ES-I3 (cell line): ENCODE measurements at regions not wholly inside any gene's neighbourhood (a gene's known extent, or its start where the extent isn't known, plus 50 kb on each side); places are given as distances from the start of the nearest gene placed in this dataset.

Source experiments
- H3K36me3 ChIP-seq: 2 replicates; pipeline ENCODE4 v1.6.1; 2013; ENCODE audit warnings: mild to moderate bottlenecking, low read length, control low read depth, moderate library complexity; ENCODE audit not compliant: insufficient read depth
- H3K4me1 ChIP-seq: 2 replicates; pipeline ENCODE4 v1.6.1; 2013; ENCODE audit warnings: mild to moderate bottlenecking, control low read depth, low read length; ENCODE audit not compliant: insufficient read depth
- H3K9ac ChIP-seq: 2 replicates; pipeline ENCODE4 v1.6.1; 2013; ENCODE audit warnings: low read depth, mild to moderate bottlenecking, low read length, moderate library complexity
- H3K9me3 ChIP-seq: 2 replicates; pipeline ENCODE4 v1.6.1; 2013; ENCODE audit warnings: mild to moderate bottlenecking, low read length, moderate library complexity; ENCODE audit not compliant: control insufficient read depth, insufficient read depth

DNA sequence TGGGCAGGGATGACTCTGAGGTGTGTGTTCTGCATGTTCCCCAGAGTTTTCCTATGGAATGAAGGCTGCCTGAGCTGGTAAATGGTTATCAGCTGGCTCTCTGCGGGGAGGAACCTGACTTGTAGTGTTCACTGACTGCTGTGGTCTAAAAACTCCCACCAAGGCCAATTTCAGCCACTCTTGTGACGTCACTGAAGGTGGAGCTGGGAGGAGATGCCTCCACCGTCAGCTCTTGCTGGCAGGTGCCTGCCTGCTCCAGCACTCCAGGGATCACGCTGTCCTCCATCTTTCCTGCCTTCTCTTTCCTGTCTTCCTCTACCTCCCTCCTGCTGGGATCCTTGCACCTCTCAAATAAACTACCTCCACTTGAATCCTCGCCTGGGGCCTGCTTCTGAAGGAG lies 209.5 kb upstream of the HS6ST1 start:
- Histone ChIP-seq H3K9ac (no peak overlapping the region), H3K36me3 (no peaks in the 10 kb centered on the region), H3K9me3 (peaks cover 4% of the 10 kb centered on the region; the same call in 1 of the 2 replicates), H3K4me1 (no peaks in the 10 kb centered on the region; the same call in 1 of the 2 replicates)

DNA sequence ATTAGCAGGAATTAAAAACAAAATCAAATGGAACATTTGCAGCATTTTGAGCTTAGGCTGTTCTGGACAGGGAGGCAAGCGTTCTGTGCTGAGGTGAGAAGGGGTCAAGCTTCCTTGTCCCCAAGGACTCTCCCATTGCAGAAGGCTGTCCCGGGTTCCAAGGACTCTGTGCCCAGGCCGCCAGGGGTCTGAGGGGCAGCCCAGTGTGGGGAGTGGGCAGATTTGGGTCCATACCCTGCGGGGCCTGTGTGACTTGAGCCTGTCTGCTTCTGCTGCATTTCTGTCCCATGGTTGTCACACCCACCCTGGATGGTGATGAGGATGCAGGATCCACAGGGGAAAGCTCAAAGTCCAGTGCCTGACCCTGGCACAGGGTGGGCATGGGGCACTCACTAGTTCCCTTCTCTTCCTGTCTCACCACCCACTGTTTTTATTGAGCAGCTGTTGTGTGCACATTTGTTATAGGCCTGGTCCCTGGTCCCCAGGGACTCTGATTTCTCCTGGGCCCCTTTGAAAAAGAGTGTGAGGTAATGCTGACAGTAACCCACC lies 211.4 kb upstream of the HS6ST1 start:
- H3K4me1 ChIP-seq, result no peaks in the 10 kb centered on the region; the same call in 1 of the 2 replicates
- no peak overlapping the region for H3K9ac ChIP-seq
- H3K36me3 ChIP-seq, result no peaks in the 10 kb centered on the region
- no peaks in the 10 kb centered on the region for H3K9me3 ChIP-seq

- H3K36me3 ChIP-seq, result no peaks in the 10 kb centered on the region
- H3K9ac ChIP-seq, result no peak overlapping the region
- H3K9me3 ChIP-seq, result no peaks in the 10 kb centered on the region
- peaks cover 7% of the 10 kb centered on the region for H3K4me1 ChIP-seq
These were observed 213.2 kb upstream of the HS6ST1 start for GRCh38 chr2:128531856-128532255.

- peaks cover 18% of the 10 kb centered on the region for H3K4me1 ChIP-seq
- no peak overlapping the region for H3K9ac ChIP-seq
- H3K36me3 ChIP-seq, result no peaks in the 10 kb centered on the region
- H3K9me3 ChIP-seq, result no peaks in the 10 kb centered on the region
These were observed 214.4 kb upstream of the HS6ST1 start for GRCh38 chr2:128533101-128533500.

DNA sequence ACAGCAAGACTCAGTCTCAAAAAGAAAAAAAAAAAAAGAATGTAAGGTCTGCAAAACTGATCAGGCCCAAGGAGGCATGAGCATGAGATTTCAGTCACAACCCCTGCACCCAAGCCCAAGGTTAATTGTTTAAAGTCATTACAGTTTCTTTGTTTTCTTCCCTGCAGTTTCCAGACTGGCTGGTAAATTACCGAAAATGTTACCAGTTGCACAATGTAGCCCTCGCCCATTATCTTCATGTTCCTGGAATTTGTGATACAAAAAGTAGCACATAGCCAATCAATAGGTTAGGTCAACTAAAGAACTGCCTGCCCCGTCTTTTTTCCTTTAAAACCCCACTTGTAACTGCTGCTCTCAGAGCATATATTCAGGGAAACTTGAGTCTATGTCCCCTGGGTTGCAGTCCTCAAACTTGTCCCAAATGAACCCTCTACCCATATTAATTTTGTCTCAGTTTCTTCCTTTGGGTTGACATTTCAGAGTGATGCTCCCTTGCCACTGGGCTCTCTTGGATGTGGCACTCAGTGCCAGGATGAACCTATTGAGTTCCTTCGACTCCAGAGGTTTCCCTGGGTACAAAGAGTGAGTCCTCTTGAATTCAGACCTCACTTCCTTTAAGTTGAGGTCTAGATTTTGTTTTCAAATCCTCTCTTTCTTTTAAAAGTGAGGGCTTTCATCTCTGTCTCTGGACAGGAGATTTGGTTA lies 216.2 kb upstream of the HS6ST1 start:
- Histone ChIP-seq H3K4me1 (peaks cover 19% of the 10 kb centered on the region), H3K9me3 (no peaks in the 10 kb centered on the region), H3K9ac (no peak overlapping the region), H3K36me3 (no peaks in the 10 kb centered on the region)

- Histone ChIP-seq H3K36me3 (no peaks in the 10 kb centered on the region), H3K4me1 (peaks cover 19% of the 10 kb centered on the region), H3K9me3 (no peaks in the 10 kb centered on the region), H3K9ac (no peak overlapping the region)
These were observed 217.3 kb upstream of the HS6ST1 start for GRCh38 chr2:128535953-128536352.

- no peak overlapping the region for H3K9ac ChIP-seq
- H3K36me3 ChIP-seq, result no peaks in the 10 kb centered on the region
- H3K4me1 ChIP-seq, result peaks cover 19% of the 10 kb centered on the region
These were observed 218.4 kb upstream of the HS6ST1 start for GRCh38 chr2:128536925-128537620.

GRCh38 chr2:128537646-128538045 lies 219.0 kb upstream of the HS6ST1 start:
- Histone ChIP-seq H3K9ac (no peak overlapping the region), H3K4me1 (peaks cover 19% of the 10 kb centered on the region)

More at GRCh38 chr2:128536925-128537620, 218.4 kb upstream of the HS6ST1 start:
- H3K9me3 ChIP-seq, result no peaks in the 10 kb centered on the region

DNA sequence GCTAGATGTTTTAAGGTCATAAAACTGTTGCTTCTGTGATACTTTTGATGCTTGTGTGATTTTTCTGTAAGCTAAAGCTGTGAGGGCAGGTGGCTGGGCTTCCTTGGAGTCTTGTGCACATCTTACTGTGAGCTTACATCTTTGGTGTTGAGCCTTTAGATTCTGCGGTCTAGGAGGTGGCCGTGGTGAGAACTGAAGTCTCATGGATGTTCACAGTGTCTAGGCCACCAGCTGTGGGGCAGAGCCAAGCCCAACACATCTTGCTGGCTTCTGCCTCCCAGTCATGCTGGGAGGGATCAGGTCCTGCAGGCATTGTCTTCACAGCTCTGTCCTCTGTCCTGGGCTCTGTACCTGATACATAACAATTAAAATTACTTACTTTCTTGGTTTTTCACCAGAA lies 219.7 kb upstream of the HS6ST1 start:
- Histone ChIP-seq H3K36me3 (no peaks in the 10 kb centered on the region), H3K9me3 (no peaks in the 10 kb centered on the region), H3K4me1 (peaks cover 22% of the 10 kb centered on the region), H3K9ac (no peak overlapping the region)

More at GRCh38 chr2:128537646-128538045, 219.0 kb upstream of the HS6ST1 start:
- no peaks in the 10 kb centered on the region for H3K36me3 ChIP-seq
- H3K9me3 ChIP-seq, result no peaks in the 10 kb centered on the region

DNA sequence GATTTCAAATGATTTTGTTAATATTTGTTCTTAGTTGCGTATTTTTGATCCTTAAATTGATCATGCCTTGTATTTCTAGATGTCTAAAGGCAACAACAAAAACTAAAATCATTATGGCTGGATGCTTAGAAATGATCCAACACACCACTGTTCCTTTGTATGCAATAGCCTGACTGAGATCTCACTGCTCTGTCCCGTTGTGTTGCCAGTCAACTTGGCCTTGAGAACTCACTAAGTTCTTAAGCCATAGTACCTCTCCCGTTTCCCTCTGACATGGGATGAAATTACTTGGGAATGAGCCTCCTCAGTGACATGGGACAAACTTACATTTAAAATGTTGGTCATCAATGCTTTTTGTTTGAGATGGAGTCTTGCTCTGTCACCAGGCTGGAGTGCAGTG lies 222.0 kb upstream of the HS6ST1 start:
- H3K9ac ChIP-seq, result no peak overlapping the region
- H3K4me1 ChIP-seq, result peaks cover 30% of the 10 kb centered on the region
- no peaks in the 10 kb centered on the region for H3K36me3 ChIP-seq

DNA sequence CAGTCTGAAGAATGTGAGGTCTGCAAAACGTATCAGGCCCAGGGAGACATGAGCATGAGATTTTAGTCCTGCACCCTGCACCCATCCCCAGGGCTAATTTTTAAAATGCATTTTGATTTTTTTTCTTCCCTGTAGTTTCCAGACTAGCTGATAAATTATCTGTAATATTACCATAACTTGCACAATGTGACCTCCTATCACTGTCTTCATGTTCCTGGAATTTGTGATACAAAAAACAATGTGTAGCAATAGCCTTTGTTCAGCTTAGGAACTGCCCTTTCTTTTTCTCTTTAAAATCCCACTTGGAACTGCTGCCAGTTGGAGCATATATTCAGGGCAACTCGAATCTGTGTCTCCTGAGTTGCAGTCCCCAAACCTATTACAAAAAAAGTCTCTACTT lies 222.8 kb upstream of the HS6ST1 start:
- no peaks in the 10 kb centered on the region for H3K36me3 ChIP-seq
- no peaks in the 10 kb centered on the region for H3K9me3 ChIP-seq
- H3K9ac ChIP-seq, result no peak overlapping the region
- peaks cover 24% of the 10 kb centered on the region for H3K4me1 ChIP-seq

More for the DNA sequence above, 222.0 kb upstream of the HS6ST1 start:
- H3K9me3 ChIP-seq, result no peaks in the 10 kb centered on the region

DNA sequence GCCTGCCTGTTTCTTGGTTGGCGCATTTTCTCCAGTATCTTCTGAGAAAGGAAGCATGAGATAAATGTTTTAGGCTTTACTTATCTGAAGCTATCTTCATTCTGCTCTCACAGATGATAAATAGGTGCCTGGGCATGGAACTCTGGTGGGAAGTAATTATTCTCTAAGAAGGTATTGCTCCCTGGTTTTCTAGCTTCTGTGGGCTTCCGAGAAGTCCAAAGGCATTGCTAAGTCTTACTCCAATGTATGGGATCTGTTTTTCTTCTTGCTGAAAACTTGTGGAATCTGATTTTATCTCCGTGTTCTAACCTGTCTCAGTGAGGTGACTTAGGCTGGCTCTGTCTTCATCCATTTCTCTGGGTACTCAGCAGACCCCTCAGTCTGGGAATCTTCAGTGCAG lies 224.4 kb upstream of the HS6ST1 start:
- Histone ChIP-seq H3K36me3 (no peaks in the 10 kb centered on the region), H3K9me3 (no peaks in the 10 kb centered on the region), H3K4me1 (peaks cover 14% of the 10 kb centered on the region), H3K9ac (no peak overlapping the region)

GRCh38 chr2:128543646-128544045 lies 225.0 kb upstream of the HS6ST1 start:
- no peaks in the 10 kb centered on the region for H3K36me3 ChIP-seq
- H3K9me3 ChIP-seq, result no peaks in the 10 kb centered on the region
- H3K4me1 ChIP-seq, result peaks cover 12% of the 10 kb centered on the region; the same call in 1 of the 2 replicates
- no peak overlapping the region for H3K9ac ChIP-seq

- Histone ChIP-seq H3K9ac (no peak overlapping the region), H3K36me3 (no peaks in the 10 kb centered on the region), H3K4me1 (peaks cover 12% of the 10 kb centered on the region; the same call in 1 of the 2 replicates), H3K9me3 (no peaks in the 10 kb centered on the region)
These were observed 225.8 kb upstream of the HS6ST1 start for GRCh38 chr2:128544321-128545037.
